MCF 10A (cell line): ENCODE measurements at regions not wholly inside any gene's neighbourhood (a gene's known extent, or its start where the extent isn't known, plus 50 kb on each side); places are given as distances from the start of the nearest gene placed in this dataset.

Experiments
- BruUV-seq: library from RNA; stranded (reverse); fragments of 400-500 nt; replicated peaks from 2 replicates; lab custom pipeline; 2021; lab: Mats Ljungman, UMichigan
- CTCF ChIA-PET: fragments of 300-600 bp; sonication (Branson Sonifier 250); formaldehyde crosslinking; extraction: SDS; loops from one replicate; lab custom pipeline; 2021; ENCODE audit warnings: antibody characterized with exemption, inconsistent platforms; lab: Yijun Ruan, JAX
- POLR2A ChIA-PET: fragments of 300-600, 350-650 bp; sonication (Branson Sonifier 250); formaldehyde crosslinking; extraction: SDS; loops from one replicate; lab custom pipeline; 2020; ENCODE audit warnings: antibody characterized with exemption, inconsistent platforms; lab: Yijun Ruan, JAX
- DNase-seq: peaks from one replicate; pipeline ENCODE4 v3.0.0-alpha.2; 2018; ENCODE audit not compliant: unreplicated experiment
- H3K27ac Mint-ChIP-seq: one replicate; pipeline ENCODE4 v1.8.0; 2022; ENCODE audit warnings: mild to moderate bottlenecking, low read depth, mixed read lengths; ENCODE audit not compliant: unreplicated experiment
- H3K27me3 Mint-ChIP-seq: one replicate; pipeline ENCODE4 v1.8.0; 2022; ENCODE audit warnings: mixed read lengths; ENCODE audit not compliant: insufficient read depth, unreplicated experiment
- H3K36me3 Mint-ChIP-seq: one replicate; pipeline ENCODE4 v1.8.0; 2022; ENCODE audit warnings: mild to moderate bottlenecking, moderate library complexity, mixed read lengths; ENCODE audit not compliant: insufficient read depth, unreplicated experiment
- H3K4me1 Mint-ChIP-seq: one replicate; pipeline ENCODE4 v1.8.0; 2022; ENCODE audit warnings: mixed read lengths; ENCODE audit not compliant: insufficient read depth, unreplicated experiment
- H3K4me3 Mint-ChIP-seq: one replicate; pipeline ENCODE4 v1.8.0; 2022; ENCODE audit warnings: mild to moderate bottlenecking, moderate library complexity, mixed read lengths; ENCODE audit not compliant: unreplicated experiment
- H3K9me3 Mint-ChIP-seq: one replicate; pipeline ENCODE4 v1.8.0; 2022; ENCODE audit warnings: mixed read lengths; ENCODE audit not compliant: unreplicated experiment
- CTCF ChIP-seq: fragments of 200-600 bp; IDR thresholded peaks from one replicate; pipeline ENCODE4 v1.8.0; 2022; ENCODE audit warnings: antibody characterized with exemption, mild to moderate bottlenecking; ENCODE audit not compliant: unreplicated experiment
- intact Hi-C: fragments of 100-400 bp; cut with micrococcal nuclease; formaldehyde crosslinking; loops from 2 replicates; pipeline ENCODE4 v1.14.1; 2022

GRCh38 chr13:44058067-44058466, 178.4 kb downstream of the LACC1 start:
- CTCF ChIA-PET = interaction anchor here (0.6 to 0.7 kb wide), 2 partner anchors 11 to 757 kb away, joined by 3 read pairs; no protein-coding TSS in a partner anchor
- POLR2A ChIA-PET = no interaction called here
- no peak overlapping the region for H3K4me3 Mint-ChIP-seq
- no peaks in the 10 kb centered on the region for H3K36me3 Mint-ChIP-seq
- DNase-seq = no peak
- H3K27me3 Mint-ChIP-seq = no peaks in the 10 kb centered on the region
- H3K27ac Mint-ChIP-seq = no peak overlapping the region
- intact Hi-C loops = no loop called here
- BruUV-seq = no TSS peak
- peaks cover 7% of the 10 kb centered on the region for H3K4me1 Mint-ChIP-seq
- H3K9me3 Mint-ChIP-seq = no peaks in the 10 kb centered on the region
- no peak for TF ChIP-seq CTCF

- Mint-ChIP-seq H3K4me3 (no peak overlapping the region), H3K4me1 (peaks cover 7% of the 10 kb centered on the region), H3K27me3 (no peaks in the 10 kb centered on the region), H3K36me3 (no peaks in the 10 kb centered on the region), H3K9me3 (no peaks in the 10 kb centered on the region), H3K27ac (no peak overlapping the region)
- no peak for DNase-seq
- TF ChIP-seq CTCF = no peak
- no TSS peak for BruUV-seq
- CTCF ChIA-PET = interaction anchor here (0.6 to 0.7 kb wide), 2 partner anchors 12 to 758 kb away, joined by 3 read pairs; no protein-coding TSS in a partner anchor
- POLR2A ChIA-PET = no interaction called here
- intact Hi-C loops = no loop called here
Measured at GRCh38 chr13:44058624-44059215, 179.0 kb downstream of the LACC1 start.

- CTCF ChIA-PET = interaction anchor here (0.7 to 1.6 kb wide), 3 partner anchors 15 to 421 kb away, joined by 4 to 5 read pairs (median 4); no protein-coding TSS in a partner anchor
- BruUV-seq = no TSS peak
- no peak for TF ChIP-seq CTCF
Measured at GRCh38 chr13:44061876-44062275, 182.2 kb downstream of the LACC1 start.

GRCh38 chr13:44063467-44063866, 183.8 kb downstream of the LACC1 start:
- intact Hi-C loops = no loop called here
- POLR2A ChIA-PET = interaction anchor here (0.7 kb wide), 1 partner anchor 43 kb away, joined by 3 read pairs; no protein-coding TSS in a partner anchor
- Mint-ChIP-seq H3K9me3 (peaks cover 2% of the 10 kb centered on the region), H3K4me3 (no peak overlapping the region), H3K27me3 (no peaks in the 10 kb centered on the region), H3K27ac (no peak overlapping the region), H3K4me1 (peaks cover 1% of the 10 kb centered on the region), H3K36me3 (no peaks in the 10 kb centered on the region)
- CTCF ChIA-PET = interaction anchor here (0.6 kb wide), 1 partner anchor 951 kb away, joined by 3 read pairs; no protein-coding TSS in a partner anchor
- no TSS peak for BruUV-seq
- no peak for DNase-seq
- no peak for TF ChIP-seq CTCF

More at GRCh38 chr13:44061876-44062275, 182.2 kb downstream of the LACC1 start:
- no peaks in the 10 kb centered on the region for H3K9me3 Mint-ChIP-seq
- H3K36me3 Mint-ChIP-seq = no peaks in the 10 kb centered on the region
- DNase-seq = no peak
- H3K4me3 Mint-ChIP-seq = no peak overlapping the region
- POLR2A ChIA-PET = no interaction called here
- H3K27ac Mint-ChIP-seq = no peak overlapping the region
- intact Hi-C loops = no loop called here
- H3K27me3 Mint-ChIP-seq = no peaks in the 10 kb centered on the region
- H3K4me1 Mint-ChIP-seq = no peaks in the 10 kb centered on the region
